H1 (cell line): ENCODE measurements at regions not wholly inside any gene's neighbourhood (a gene's known extent, or its start where the extent isn't known, plus 50 kb on each side); places are given as distances from the start of the nearest gene placed in this dataset.

Experiments
- SP4 ChIP-seq: IDR thresholded peaks from 2 replicates; pipeline ENCODE4 v1.6.1; 2012; ENCODE audit warnings: low read length, inconsistent platforms
- TF ChIP-seq, protein P1 (sequence below): IDR thresholded peaks from 2 replicates; pipeline ENCODE4 v1.6.1; 2012; ENCODE audit warnings: inconsistent platforms
- TF ChIP-seq, protein P2 (sequence below), 3 experiments: IDR thresholded peaks; 1 replicate in 2 of 3; 2 replicates in 1 of 3; pipeline versions ENCODE4 v1.5.1 to v1.6.1; 2011; ENCODE audit warnings: low read length in 3 of 3, mild to moderate bottlenecking in 3 of 3, inconsistent platforms in 2 of 3, low read depth in 1 of 3, moderate library complexity in 1 of 3; ENCODE audit not compliant: insufficient read depth in 1 of 3; ENCODE audit errors: control extremely low read depth in 1 of 3

DNA sequence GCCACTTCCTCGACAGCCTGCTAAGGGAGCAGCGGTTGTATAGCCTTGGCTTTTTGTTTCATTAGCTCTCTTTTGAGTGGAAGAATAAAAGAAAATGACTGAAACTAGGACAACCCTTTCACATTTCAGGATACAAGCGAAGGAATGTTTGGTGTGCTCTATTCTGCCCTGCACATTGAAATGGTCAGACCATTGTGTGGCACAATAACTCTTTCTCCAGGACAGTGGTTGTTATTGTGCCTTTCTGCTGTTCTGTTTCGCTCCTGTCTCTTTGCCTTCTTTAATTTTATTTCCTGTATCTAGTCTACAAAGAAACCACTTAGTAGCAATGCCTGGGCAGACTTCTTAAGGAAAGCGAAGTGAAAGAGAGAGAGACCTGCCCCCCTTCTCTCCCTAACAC is 473.7 kb downstream of the GBA3 start:
- TF ChIP-seq, protein P1, sequence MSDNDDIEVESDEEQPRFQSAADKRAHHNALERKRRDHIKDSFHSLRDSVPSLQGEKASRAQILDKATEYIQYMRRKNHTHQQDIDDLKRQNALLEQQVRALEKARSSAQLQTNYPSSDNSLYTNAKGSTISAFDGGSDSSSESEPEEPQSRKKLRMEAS, result no peak
- TF ChIP-seq SP4, result no peak
- TF ChIP-seq, protein P2, sequence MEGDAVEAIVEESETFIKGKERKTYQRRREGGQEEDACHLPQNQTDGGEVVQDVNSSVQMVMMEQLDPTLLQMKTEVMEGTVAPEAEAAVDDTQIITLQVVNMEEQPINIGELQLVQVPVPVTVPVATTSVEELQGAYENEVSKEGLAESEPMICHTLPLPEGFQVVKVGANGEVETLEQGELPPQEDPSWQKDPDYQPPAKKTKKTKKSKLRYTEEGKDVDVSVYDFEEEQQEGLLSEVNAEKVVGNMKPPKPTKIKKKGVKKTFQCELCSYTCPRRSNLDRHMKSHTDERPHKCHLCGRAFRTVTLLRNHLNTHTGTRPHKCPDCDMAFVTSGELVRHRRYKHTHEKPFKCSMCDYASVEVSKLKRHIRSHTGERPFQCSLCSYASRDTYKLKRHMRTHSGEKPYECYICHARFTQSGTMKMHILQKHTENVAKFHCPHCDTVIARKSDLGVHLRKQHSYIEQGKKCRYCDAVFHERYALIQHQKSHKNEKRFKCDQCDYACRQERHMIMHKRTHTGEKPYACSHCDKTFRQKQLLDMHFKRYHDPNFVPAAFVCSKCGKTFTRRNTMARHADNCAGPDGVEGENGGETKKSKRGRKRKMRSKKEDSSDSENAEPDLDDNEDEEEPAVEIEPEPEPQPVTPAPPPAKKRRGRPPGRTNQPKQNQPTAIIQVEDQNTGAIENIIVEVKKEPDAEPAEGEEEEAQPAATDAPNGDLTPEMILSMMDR (IDR thresholded peaks at IDR 0.05; ENCODE audit: control extremely low read depth in 1 of 3, insufficient read depth in 1 of 3, low read depth in 1 of 3, low read length in 3 of 3), result no peak
